SHP77 treated with DMSO at 0.1 percent for 48 hours (cell line): ENCODE measurements at regions not wholly inside any gene's neighbourhood (a gene's known extent, or its start where the extent isn't known, plus 50 kb on each side); places are given as distances from the start of the nearest gene placed in this dataset.
"Not testable (repeated sequence)": the region's sequence is repeated elsewhere in the genome, so short reads cannot be mapped to it uniquely, and the experiment has no call there.

ENCODE experiments used
- DNase-seq: peaks from one replicate; lab custom pipeline; 2025; lab: John Stamatoyannopoulos, UW

GRCh38 chr7:94314413-94315410 is 80.0 kb upstream of the COL1A2 start:
- DNase-seq: no peak

- not testable (repeated sequence) for DNase-seq
Measured at GRCh38 chr7:94321138-94321537, 73.6 kb upstream of the COL1A2 start.

- DNase-seq: no peak
Measured at GRCh38 chr7:94323844-94324243, 70.9 kb upstream of the COL1A2 start.

GRCh38 chr7:94324380-94325121 is 70.1 kb upstream of the COL1A2 start:
- no peak for DNase-seq

- DNase-seq: no peak
Measured at GRCh38 chr7:94325122-94325475, 69.6 kb upstream of the COL1A2 start.

GRCh38 chr7:94330269-94331020 is 64.2 kb upstream of the COL1A2 start:
- no peak for DNase-seq

GRCh38 chr7:94332571-94332970 is 62.1 kb upstream of the COL1A2 start:
- DNase-seq: no peak

- DNase-seq: no peak
Measured at GRCh38 chr7:94333810-94334209, 60.9 kb upstream of the COL1A2 start.

GRCh38 chr7:94335586-94335985 is 59.1 kb upstream of the COL1A2 start:
- no peak for DNase-seq

- no peak for DNase-seq
Measured at GRCh38 chr7:94336009-94336408, 58.7 kb upstream of the COL1A2 start.

- DNase-seq: no peak
Measured at GRCh38 chr7:94338921-94339371, 55.7 kb upstream of the COL1A2 start.

- DNase-seq: no peak
Measured at GRCh38 chr7:94344826-94345225, 49.9 kb upstream of the COL1A2 start.
